OCI-LY7 (cell line): ENCODE measurements at regions not wholly inside any gene's neighbourhood (a gene's known extent, or its start where the extent isn't known, plus 50 kb on each side); places are given as distances from the start of the nearest gene placed in this dataset.

Source experiments
- EZH2phosphoT487 ChIP-seq: fragments of 200-600 bp; sonication (generic); IDR thresholded peaks from 2 replicates; pipeline ENCODE4 v1.6.1; 2018; ENCODE audit warnings: low read depth, borderline replicate concordance, mild to moderate bottlenecking, mixed run types, antibody characterized with exemption, low read length, moderate library complexity, mixed read lengths
- TF ChIP-seq, protein P1 (sequence below): fragments of 200-600 bp; sonication (generic); conservative IDR thresholded peaks from 2 replicates; pipeline ENCODE4 v1.5.1; 2014; ENCODE audit warnings: mild to moderate bottlenecking, antibody characterized with exemption, low read length, moderate library complexity, mixed read lengths

DNA sequence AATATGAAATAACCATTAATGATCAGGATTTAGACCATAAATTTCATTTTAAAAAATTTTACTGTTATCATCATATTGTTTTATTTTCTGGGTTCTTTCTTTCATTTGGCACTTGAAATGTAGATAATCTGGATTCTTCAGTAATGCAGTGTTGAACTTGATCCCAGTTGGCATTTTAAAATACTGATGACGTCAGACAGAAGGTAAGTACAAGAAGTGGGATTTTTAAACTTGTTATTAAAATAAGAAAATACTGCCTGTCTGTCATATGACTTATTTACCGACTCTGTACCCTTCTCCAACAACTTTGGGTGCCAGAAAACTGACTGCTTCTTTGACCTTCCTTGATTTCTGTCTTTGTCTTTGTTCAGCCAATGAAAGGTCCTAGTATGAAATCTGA lies 415.1 kb upstream of the NEGR1 start:
- TF ChIP-seq, protein P1, sequence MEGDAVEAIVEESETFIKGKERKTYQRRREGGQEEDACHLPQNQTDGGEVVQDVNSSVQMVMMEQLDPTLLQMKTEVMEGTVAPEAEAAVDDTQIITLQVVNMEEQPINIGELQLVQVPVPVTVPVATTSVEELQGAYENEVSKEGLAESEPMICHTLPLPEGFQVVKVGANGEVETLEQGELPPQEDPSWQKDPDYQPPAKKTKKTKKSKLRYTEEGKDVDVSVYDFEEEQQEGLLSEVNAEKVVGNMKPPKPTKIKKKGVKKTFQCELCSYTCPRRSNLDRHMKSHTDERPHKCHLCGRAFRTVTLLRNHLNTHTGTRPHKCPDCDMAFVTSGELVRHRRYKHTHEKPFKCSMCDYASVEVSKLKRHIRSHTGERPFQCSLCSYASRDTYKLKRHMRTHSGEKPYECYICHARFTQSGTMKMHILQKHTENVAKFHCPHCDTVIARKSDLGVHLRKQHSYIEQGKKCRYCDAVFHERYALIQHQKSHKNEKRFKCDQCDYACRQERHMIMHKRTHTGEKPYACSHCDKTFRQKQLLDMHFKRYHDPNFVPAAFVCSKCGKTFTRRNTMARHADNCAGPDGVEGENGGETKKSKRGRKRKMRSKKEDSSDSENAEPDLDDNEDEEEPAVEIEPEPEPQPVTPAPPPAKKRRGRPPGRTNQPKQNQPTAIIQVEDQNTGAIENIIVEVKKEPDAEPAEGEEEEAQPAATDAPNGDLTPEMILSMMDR, result no peak
- TF ChIP-seq EZH2phosphoT487, result no peak
